Prostate gland (tissue), 2 donors: ENCODE measurements at regions not wholly inside any gene's neighbourhood (a gene's known extent, or its start where the extent isn't known, plus 50 kb on each side); places are given as distances from the start of the nearest gene placed in this dataset.

Source experiments
- POLR2A ChIP-seq: fragments of 450-650 bp; IDR thresholded peaks from one replicate; pipeline ENCODE4 v1.6.1; 2016; ENCODE audit warnings: antibody characterized with exemption, mild to moderate bottlenecking
- POLR2AphosphoS5 ChIP-seq: sonication (generic); formaldehyde crosslinking; IDR thresholded peaks from one replicate; pipeline ENCODE4 v1.6.1; 2017; ENCODE audit warnings: antibody characterized with exemption
- TF ChIP-seq, protein P1 (sequence below), 4 experiments: fragments of 200-600 bp in 2 of 4; fragments of 450-650 bp in 2 of 4; sonication (generic) in 2 of 4; IDR thresholded peaks; 1 replicate in 3 of 4; 2 replicates in 1 of 4; pipeline ENCODE4 v1.5.1; 2016 to 2019; ENCODE audit warnings: antibody characterized with exemption in 4 of 4, mild to moderate bottlenecking in 2 of 4, moderate library complexity in 2 of 4

DNA sequence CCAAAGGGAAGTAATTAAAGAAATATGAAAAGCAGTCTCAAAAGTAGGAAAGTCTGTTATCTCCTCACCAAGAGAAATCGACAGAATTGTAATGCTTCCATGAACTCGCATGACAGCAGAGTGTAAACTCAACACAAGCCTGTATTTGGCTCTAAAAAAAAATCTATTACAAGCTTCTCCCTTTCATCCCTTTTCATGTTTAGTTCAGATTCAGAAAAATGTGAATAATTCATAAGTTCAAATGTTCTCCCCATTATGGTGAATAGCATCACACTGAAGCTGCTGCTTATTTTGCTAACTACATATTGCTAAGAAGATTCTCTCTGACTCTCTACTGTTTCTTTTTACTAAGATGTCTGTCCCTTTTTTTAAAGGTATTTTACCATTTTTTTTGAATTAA lies 910.3 kb upstream of the MBL2 start:
- TF ChIP-seq, protein P1, sequence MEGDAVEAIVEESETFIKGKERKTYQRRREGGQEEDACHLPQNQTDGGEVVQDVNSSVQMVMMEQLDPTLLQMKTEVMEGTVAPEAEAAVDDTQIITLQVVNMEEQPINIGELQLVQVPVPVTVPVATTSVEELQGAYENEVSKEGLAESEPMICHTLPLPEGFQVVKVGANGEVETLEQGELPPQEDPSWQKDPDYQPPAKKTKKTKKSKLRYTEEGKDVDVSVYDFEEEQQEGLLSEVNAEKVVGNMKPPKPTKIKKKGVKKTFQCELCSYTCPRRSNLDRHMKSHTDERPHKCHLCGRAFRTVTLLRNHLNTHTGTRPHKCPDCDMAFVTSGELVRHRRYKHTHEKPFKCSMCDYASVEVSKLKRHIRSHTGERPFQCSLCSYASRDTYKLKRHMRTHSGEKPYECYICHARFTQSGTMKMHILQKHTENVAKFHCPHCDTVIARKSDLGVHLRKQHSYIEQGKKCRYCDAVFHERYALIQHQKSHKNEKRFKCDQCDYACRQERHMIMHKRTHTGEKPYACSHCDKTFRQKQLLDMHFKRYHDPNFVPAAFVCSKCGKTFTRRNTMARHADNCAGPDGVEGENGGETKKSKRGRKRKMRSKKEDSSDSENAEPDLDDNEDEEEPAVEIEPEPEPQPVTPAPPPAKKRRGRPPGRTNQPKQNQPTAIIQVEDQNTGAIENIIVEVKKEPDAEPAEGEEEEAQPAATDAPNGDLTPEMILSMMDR (IDR thresholded peaks at IDR 0.05), result no peak
- TF ChIP-seq POLR2AphosphoS5, result no peak
- TF ChIP-seq POLR2A, result no peak
